HL-60 (cell line): ENCODE measurements at regions not wholly inside any gene's neighbourhood (a gene's known extent, or its start where the extent isn't known, plus 50 kb on each side); places are given as distances from the start of the nearest gene placed in this dataset.

Source experiments
- DNase-seq, 2 experiments: peaks; one replicate each; pipeline ENCODE4 v3.0.0-alpha.2; 2010 to 2020; ENCODE audit warnings: low read depth in 1 of 2, low spot score in 1 of 2
- H3K27ac ChIP-seq: fragments of 250-450 bp; sonication (Bioruptor Pico); replicated peaks from 2 replicates; pipeline ENCODE4 v1.5.1; 2020; ENCODE audit warnings: mild to moderate bottlenecking, moderate library complexity
- H3K27me3 ChIP-seq: fragments of 250-450 bp; sonication (Bioruptor Pico); 2 replicates; pipeline ENCODE4 v1.5.1; 2021; ENCODE audit warnings: mild to moderate bottlenecking, moderate library complexity; ENCODE audit not compliant: insufficient read depth, poor library complexity, severe bottlenecking
- H3K4me3 ChIP-seq: replicated peaks from 2 replicates; pipeline ENCODE4 v1.5.1; 2011; ENCODE audit warnings: mild to moderate bottlenecking, control low read depth, low read length; ENCODE audit not compliant: insufficient read depth
- GABPA ChIP-seq: IDR thresholded peaks from 2 replicates; pipeline ENCODE4 v1.6.1; 2012; ENCODE audit warnings: low read depth
- POLR2AphosphoS5 ChIP-seq: IDR thresholded peaks from 2 replicates; pipeline ENCODE4 v1.6.1; 2012; ENCODE audit warnings: low read depth
- SPI1 ChIP-seq: IDR thresholded peaks from 2 replicates; pipeline ENCODE4 v1.6.1; 2012; ENCODE audit warnings: low read depth, mild to moderate bottlenecking, borderline replicate concordance
- TF ChIP-seq, protein P1 (sequence below): IDR thresholded peaks from 2 replicates; pipeline ENCODE4 v1.6.1; 2012; ENCODE audit warnings: low read depth; ENCODE audit not compliant: insufficient replicate concordance
- TF ChIP-seq, protein P2 (sequence below): IDR thresholded peaks from one replicate; pipeline ENCODE4 v1.5.1; 2011; ENCODE audit warnings: low read length, control low read depth, inconsistent platforms; ENCODE audit not compliant: insufficient read depth

DNA sequence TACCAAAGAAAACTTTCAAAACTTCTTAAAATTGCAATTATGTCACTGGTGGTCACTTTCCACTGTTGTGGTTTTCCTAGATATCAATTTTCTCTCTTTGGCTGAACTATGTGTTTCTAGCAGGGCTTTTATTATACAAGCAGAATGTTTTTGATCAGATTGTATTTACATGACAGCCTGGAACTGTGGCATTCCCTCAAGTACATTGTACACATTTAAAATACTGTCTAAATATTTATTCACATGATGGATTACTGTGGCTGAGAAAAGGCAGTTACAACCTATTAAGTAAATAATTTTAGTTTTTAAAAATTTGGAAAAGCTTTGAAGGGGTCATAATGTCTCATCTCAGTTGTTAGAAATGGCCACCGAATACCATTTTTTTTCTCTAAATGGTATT lies 231.9 kb upstream of the PPP1R3A start:
- no peak for TF ChIP-seq SPI1
- TF ChIP-seq, protein P1, sequence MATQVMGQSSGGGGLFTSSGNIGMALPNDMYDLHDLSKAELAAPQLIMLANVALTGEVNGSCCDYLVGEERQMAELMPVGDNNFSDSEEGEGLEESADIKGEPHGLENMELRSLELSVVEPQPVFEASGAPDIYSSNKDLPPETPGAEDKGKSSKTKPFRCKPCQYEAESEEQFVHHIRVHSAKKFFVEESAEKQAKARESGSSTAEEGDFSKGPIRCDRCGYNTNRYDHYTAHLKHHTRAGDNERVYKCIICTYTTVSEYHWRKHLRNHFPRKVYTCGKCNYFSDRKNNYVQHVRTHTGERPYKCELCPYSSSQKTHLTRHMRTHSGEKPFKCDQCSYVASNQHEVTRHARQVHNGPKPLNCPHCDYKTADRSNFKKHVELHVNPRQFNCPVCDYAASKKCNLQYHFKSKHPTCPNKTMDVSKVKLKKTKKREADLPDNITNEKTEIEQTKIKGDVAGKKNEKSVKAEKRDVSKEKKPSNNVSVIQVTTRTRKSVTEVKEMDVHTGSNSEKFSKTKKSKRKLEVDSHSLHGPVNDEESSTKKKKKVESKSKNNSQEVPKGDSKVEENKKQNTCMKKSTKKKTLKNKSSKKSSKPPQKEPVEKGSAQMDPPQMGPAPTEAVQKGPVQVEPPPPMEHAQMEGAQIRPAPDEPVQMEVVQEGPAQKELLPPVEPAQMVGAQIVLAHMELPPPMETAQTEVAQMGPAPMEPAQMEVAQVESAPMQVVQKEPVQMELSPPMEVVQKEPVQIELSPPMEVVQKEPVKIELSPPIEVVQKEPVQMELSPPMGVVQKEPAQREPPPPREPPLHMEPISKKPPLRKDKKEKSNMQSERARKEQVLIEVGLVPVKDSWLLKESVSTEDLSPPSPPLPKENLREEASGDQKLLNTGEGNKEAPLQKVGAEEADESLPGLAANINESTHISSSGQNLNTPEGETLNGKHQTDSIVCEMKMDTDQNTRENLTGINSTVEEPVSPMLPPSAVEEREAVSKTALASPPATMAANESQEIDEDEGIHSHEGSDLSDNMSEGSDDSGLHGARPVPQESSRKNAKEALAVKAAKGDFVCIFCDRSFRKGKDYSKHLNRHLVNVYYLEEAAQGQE, result no peak
- no peak for TF ChIP-seq POLR2AphosphoS5
- no peak for TF ChIP-seq GABPA
- TF ChIP-seq, protein P2, sequence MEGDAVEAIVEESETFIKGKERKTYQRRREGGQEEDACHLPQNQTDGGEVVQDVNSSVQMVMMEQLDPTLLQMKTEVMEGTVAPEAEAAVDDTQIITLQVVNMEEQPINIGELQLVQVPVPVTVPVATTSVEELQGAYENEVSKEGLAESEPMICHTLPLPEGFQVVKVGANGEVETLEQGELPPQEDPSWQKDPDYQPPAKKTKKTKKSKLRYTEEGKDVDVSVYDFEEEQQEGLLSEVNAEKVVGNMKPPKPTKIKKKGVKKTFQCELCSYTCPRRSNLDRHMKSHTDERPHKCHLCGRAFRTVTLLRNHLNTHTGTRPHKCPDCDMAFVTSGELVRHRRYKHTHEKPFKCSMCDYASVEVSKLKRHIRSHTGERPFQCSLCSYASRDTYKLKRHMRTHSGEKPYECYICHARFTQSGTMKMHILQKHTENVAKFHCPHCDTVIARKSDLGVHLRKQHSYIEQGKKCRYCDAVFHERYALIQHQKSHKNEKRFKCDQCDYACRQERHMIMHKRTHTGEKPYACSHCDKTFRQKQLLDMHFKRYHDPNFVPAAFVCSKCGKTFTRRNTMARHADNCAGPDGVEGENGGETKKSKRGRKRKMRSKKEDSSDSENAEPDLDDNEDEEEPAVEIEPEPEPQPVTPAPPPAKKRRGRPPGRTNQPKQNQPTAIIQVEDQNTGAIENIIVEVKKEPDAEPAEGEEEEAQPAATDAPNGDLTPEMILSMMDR, result no peak
- no peak overlapping the region for H3K27ac ChIP-seq
- DNase-seq, result no peak

DNA sequence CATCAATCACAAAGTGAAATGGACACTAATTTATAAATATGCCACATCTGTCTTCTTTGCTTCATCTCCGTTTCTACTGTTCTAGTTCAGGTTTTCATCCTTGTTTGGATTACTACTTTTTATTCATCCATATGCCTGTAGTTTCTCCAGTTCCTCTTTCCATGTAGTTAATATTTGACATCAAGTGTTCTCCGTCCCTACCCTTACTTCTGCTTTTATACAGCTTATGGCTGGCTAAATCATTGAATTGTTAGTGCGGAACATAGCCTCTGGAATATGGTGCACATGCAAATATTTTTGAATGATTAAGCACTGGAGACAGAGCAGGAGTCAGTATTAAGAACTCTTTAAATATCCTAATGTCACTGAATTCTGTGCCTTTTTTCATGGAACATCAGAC lies 230.0 kb upstream of the PPP1R3A start:
- TF ChIP-seq SPI1, result peak; percentile 93
- TF ChIP-seq, protein P2, result no peak
- TF ChIP-seq, protein P1, result no peak
- no peak overlapping the region for H3K4me3 ChIP-seq
- DNase-seq, result peak in 1 of 2 experiments; percentile 12
- H3K27ac ChIP-seq, result no peak overlapping the region
- no peaks in the 10 kb centered on the region for H3K27me3 ChIP-seq

More for the DNA sequence above, 231.9 kb upstream of the PPP1R3A start:
- Histone ChIP-seq H3K4me3 (no peak overlapping the region), H3K27me3 (no peaks in the 10 kb centered on the region)

DNA sequence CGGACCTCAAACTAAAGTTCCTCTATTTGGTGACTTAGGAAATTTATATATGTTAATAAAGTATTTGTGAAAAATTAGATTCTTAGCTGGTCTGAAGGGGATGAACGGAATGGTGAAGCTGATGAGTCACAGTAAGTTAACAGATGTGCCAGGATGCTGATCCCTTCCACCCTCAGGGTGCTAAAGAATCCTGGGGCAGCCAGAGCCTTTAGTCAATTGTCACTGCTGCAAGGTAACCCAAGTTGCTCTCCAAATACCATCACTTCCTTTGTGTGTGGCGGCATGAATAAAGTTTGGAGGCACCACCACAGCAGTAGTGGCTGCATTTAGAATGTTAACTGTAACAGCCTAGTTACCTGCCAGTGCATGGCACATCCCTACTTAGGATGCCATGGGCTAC lies 222.6 kb upstream of the PPP1R3A start:
- no peaks in the 10 kb centered on the region for H3K27me3 ChIP-seq
- DNase-seq, result no peak
- H3K27ac ChIP-seq, result no peak overlapping the region
- TF ChIP-seq POLR2AphosphoS5 (no peak), GABPA (no peak), SPI1 (no peak)
- TF ChIP-seq, protein P1, result no peak
- TF ChIP-seq, protein P2, result no peak
- no peak overlapping the region for H3K4me3 ChIP-seq
